ENCODE measurements at regions not wholly inside any gene's neighbourhood (a gene's known extent, or its start where the extent isn't known, plus 50 kb on each side); places are given as distances from the start of the nearest gene placed in this dataset.

DNA sequence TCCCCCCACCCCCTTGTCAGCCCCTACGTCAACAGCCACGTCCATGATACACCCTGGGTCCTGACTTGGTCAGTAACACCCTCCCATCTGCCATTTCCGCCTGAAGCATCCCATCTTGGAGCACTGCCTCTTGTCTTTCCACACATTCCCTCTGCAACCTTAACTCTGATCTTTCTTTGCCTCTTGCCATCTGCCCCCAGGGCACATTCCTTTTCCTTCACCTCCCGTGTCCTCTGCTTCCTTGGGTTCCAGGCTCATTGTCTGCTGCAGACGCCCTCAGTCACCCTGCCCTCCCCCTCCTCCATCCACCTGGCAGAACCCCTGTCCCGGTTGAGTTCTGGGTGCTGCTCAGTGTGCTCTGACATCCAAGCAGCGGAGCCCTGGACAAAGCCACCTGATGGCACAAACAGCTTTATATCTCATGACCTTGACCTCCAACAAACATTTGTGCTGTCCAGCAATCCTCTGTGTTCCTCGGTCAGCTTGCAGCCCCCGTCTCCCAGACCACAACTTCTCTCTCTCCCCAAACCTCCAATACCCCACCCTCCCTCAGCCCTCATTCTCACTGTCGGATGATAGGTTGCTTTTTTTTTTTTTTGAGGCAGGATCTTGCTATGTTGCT is 97.7 kb upstream of the IER5L start:
- ChIA-PET POLR2A (ENCODE audit: low non-redundant PET) (interaction anchor here (0.6 to 0.7 kb wide), 2 partner anchors 12 to 95 kb away, joined by 6 to 7 read pairs; no protein-coding TSS in a partner anchor), CTCF (interaction anchor here (0.6 kb wide), 1 partner anchor 34 kb away, joined by 5 read pairs; no protein-coding TSS in a partner anchor)
- TF ChIP-seq, protein P1, sequence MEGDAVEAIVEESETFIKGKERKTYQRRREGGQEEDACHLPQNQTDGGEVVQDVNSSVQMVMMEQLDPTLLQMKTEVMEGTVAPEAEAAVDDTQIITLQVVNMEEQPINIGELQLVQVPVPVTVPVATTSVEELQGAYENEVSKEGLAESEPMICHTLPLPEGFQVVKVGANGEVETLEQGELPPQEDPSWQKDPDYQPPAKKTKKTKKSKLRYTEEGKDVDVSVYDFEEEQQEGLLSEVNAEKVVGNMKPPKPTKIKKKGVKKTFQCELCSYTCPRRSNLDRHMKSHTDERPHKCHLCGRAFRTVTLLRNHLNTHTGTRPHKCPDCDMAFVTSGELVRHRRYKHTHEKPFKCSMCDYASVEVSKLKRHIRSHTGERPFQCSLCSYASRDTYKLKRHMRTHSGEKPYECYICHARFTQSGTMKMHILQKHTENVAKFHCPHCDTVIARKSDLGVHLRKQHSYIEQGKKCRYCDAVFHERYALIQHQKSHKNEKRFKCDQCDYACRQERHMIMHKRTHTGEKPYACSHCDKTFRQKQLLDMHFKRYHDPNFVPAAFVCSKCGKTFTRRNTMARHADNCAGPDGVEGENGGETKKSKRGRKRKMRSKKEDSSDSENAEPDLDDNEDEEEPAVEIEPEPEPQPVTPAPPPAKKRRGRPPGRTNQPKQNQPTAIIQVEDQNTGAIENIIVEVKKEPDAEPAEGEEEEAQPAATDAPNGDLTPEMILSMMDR (conservative IDR thresholded peaks at IDR 0.05; ENCODE audit: low read depth): no peak
- peak overlapping the region; percentile 87 for H3K27ac ChIP-seq
- DNase-seq (ENCODE audit: low spot score): peak; percentile 72

DNA sequence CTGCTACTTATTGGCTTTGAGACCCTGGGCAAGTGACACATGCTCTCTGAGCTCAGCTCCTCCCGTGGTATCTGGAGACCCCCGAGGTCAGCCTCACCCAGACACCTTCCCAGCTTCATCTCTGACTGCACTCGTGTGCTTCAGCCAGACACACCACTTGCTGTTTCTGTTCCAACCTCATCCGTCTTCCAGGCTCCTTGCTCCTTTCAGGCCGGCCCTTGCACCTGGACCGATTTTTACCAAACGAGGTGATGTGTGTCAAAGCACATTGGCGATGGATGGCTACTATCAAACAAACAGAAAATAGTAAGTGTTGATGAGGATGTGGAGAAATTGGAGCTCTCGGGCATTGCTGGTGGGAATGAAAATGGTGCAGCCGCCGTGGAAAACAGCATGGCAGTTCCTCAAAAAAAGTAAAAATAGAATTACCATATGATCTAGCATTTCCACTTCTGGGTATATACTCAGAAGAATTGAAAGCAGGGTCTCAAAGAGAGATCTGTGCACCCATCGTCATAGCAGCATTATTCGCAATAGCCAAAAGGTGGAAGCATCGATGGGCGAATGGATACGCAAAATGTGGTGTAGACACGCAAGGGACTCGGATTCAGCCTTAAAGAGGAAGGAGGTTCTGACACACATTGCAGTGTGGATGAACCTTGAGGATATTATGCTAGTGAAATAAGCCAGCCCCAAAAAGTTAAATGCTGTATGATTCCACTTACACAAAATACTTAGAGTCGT is 96.1 kb upstream of the IER5L start:
- CTCF ChIA-PET: interaction anchor here (0.7 to 1.0 kb wide), 2 partner anchors 162 to 476 kb away, joined by 3 read pairs; no protein-coding TSS in a partner anchor
- TF ChIP-seq, protein P1 (conservative IDR thresholded peaks at IDR 0.05; ENCODE audit: low read depth): no peak
- DNase-seq (ENCODE audit: low spot score): no peak
- POLR2A ChIA-PET (ENCODE audit: low non-redundant PET): no interaction called here
- no peak overlapping the region for H3K27ac ChIP-seq

DNA sequence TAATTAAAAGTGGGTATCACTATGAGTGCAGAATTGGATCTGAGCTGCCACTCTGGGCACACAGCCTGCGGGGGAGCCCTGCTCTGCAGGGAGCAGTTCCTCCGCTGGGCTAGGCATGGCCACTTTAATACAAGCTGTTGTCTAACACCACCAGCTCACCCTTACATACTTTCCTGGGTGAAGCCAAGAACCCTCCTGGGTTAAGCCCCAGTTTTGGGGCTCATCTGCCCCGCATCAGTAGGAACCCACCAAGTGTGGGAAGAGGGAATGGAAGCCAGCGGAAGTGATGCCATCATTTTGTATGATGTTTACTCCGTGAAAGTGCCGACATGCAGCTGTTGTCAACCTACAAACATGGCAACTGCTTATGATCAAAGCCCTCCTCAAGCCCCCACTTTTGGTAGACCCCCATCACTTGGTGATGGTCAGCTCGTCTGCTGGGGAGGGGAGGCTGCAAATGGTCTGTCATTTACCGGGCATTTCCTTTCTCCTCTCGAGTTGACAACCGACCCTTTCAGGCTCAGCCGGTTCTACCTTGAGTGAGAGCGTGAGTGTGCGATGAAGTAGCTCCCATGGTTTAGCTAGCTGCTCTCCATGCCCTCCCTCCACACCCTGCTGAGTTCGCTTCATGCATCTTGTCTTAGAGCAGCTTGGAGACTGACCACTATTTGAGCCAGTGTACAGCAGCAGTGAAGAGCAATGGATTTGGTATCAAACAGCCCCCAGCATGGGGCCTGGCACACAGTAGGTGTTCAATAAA is 95.3 kb upstream of the IER5L start:
- TF ChIP-seq, protein P1 (conservative IDR thresholded peaks at IDR 0.05; ENCODE audit: low read depth): no peak
- no peak for DNase-seq (ENCODE audit: low spot score)
- ChIA-PET CTCF (interaction anchor here (0.7 to 1.0 kb wide), 2 partner anchors 161 to 476 kb away, joined by 3 read pairs; no protein-coding TSS in a partner anchor), POLR2A (ENCODE audit: low non-redundant PET) (no interaction called here)
- no peak overlapping the region for H3K27ac ChIP-seq

DNA sequence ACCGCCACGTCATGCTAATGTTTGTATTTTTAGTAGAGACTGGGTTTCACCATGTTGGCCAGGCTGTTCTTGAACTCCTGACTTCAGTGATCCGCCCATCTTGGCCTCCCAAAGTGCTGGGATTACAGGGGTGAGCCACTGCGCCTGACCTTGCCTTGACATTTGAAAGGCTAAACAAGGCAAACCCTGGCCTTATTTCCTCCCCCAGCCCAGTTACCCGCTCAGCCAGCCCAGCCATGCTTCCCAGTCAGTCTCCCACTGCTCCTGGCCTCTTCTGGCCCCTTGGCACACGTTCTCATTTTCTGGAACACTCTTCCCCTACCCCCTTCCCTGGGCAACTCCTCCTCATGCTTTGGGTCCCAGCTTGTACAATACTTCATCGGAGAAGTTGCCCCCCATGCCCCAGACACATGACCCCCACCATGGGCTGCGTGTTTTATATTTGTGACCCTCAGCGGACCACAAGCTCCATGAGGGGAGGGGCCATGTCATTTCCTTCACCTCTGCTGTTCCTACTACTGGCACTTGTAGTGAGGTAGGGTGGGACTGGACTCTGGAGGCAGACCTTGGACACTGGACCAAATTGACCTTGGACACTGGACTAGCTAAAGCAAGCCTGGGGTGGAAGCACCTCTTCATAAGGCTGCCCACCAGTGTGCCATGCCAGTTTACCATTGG is 94.4 kb upstream of the IER5L start:
- TF ChIP-seq, protein P1 (conservative IDR thresholded peaks at IDR 0.05; ENCODE audit: low read depth): no peak
- POLR2A ChIA-PET (ENCODE audit: low non-redundant PET): no interaction called here
- CTCF ChIA-PET: no interaction called here
- no peak overlapping the region for H3K27ac ChIP-seq
- no peak for DNase-seq (ENCODE audit: low spot score)

DNA sequence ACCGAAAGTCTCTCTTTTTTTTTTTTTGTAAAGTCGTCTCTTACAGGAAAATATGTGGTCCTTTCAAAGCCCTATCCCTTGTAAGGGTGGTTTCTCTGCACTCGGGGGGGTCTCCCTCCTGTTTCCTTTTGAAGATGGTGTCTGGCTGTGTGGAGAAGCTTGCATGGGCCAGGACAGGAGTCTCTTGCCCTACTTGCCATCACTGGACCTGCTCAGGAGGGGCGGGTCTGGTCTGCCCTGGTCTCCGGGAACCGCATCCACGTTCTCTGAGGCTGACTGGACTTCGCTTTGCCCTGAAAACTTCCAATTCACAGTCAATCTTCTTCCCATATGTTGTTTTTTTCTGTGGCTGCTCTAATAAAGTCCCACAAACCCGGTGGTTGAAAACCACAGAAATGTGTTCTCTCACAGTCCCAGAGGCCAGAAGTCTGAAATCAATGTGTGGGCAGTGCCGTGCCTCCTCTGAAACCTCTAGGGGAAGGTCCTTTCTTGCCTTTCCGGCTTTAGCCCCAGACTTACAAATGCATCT is 92.9 kb upstream of the IER5L start:
- TF ChIP-seq, protein P1 (conservative IDR thresholded peaks at IDR 0.05; ENCODE audit: low read depth): no peak
- H3K27ac ChIP-seq: no peak overlapping the region
- CTCF ChIA-PET: interaction anchor here (0.6 kb wide), 1 partner anchor 348 kb away, joined by 5 read pairs; no protein-coding TSS in a partner anchor
- POLR2A ChIA-PET (ENCODE audit: low non-redundant PET): no interaction called here
- no peak for DNase-seq (ENCODE audit: low spot score)
